ENCODE measurements at regions not wholly inside any gene's neighbourhood (a gene's known extent, or its start where the extent isn't known, plus 50 kb on each side); places are given as distances from the start of the nearest gene placed in this dataset.

DNA sequence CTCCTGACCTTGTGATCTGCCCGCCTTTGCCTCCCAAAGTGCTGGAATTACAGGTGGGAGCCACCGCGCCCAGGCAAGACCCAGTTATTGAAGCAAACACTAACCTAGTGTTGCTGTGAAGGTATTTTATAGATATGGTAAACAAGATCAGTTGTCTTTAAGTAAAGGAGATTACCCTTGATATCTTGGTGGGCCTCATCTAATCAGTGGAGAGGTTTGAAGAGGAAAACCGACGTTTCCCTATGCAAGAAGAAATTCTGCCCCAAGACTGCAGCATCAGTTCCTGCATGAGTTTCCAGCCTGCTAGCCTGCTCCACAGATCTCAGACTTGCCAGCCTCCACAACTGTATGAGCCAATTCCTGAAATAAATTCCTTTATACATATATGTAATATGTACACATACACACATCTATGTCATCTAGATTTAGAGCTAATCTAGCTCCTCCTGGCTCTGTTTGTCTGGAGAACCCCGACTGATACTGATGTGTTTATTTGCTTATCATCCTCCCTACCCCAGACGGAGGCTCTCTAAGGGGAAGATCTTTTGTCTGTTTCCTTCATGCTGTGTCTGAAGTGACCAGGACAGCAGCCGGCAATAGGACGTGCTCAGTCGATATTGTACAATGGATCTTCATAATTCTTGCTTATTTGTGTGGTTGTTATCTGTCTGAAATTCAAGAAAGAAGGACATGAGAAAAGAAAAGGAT is 90.9 kb downstream of the IER5 start:
- TF ChIP-seq, protein P1, sequence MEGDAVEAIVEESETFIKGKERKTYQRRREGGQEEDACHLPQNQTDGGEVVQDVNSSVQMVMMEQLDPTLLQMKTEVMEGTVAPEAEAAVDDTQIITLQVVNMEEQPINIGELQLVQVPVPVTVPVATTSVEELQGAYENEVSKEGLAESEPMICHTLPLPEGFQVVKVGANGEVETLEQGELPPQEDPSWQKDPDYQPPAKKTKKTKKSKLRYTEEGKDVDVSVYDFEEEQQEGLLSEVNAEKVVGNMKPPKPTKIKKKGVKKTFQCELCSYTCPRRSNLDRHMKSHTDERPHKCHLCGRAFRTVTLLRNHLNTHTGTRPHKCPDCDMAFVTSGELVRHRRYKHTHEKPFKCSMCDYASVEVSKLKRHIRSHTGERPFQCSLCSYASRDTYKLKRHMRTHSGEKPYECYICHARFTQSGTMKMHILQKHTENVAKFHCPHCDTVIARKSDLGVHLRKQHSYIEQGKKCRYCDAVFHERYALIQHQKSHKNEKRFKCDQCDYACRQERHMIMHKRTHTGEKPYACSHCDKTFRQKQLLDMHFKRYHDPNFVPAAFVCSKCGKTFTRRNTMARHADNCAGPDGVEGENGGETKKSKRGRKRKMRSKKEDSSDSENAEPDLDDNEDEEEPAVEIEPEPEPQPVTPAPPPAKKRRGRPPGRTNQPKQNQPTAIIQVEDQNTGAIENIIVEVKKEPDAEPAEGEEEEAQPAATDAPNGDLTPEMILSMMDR (optimal IDR thresholded peaks at IDR 0.05 in 1 of 3, IDR thresholded peaks at IDR 0.05 in 1 of 3, conservative IDR thresholded peaks at IDR 0.05 in 1 of 3; ENCODE audit: extremely low read depth in 1 of 3, insufficient read depth in 2 of 3, low read length in 3 of 3), result no peak
- TF ChIP-seq EZH2 (IDR thresholded peaks at IDR 0.05; ENCODE audit: low read length), result no peak
